GM23338 (cell line): ENCODE measurements at regions not wholly inside any gene's neighbourhood (a gene's known extent, or its start where the extent isn't known, plus 50 kb on each side); places are given as distances from the start of the nearest gene placed in this dataset.

Experiments
- ATAC-seq: fragments of 200-7000 bp; cut with Tn5 transposase; 3 replicates; pipeline ENCODE4 v1.9.1; 2020
- DNase-seq: peaks from one replicate; pipeline ENCODE4 v3.0.0-alpha.2; 2015; ENCODE audit warnings: low spot score
- H2AFZ ChIP-seq: fragments of 200-600 bp; sonication (generic); 2 replicates; pipeline ENCODE4 v1.8.0; 2016; ENCODE audit warnings: antibody characterized with exemption, mild to moderate bottlenecking, moderate library complexity
- H3F3A ChIP-seq: fragments of 200-600 bp; sonication (generic); replicated peaks from 2 replicates; pipeline ENCODE4 v1.8.0; 2017; ENCODE audit warnings: antibody characterized with exemption, mixed run types, low read depth
- H3K27ac ChIP-seq: fragments of 200-600 bp; sonication (generic); 2 replicates; pipeline ENCODE4 v1.6.1; 2016; ENCODE audit warnings: low read depth
- H3K27me3 ChIP-seq: fragments of 200-600 bp; sonication (generic); 2 replicates; pipeline ENCODE4 v1.8.0; 2016; ENCODE audit warnings: mild to moderate bottlenecking, mixed run types, moderate library complexity; ENCODE audit not compliant: insufficient read depth
- H3K36me3 ChIP-seq: fragments of 200-600 bp; sonication (generic); 2 replicates; pipeline ENCODE4 v1.8.0; 2016; ENCODE audit warnings: mild to moderate bottlenecking; ENCODE audit not compliant: insufficient read depth
- H3K4me1 ChIP-seq: fragments of 200-600 bp; sonication (generic); 2 replicates; pipeline ENCODE4 v1.8.0; 2016; ENCODE audit warnings: mild to moderate bottlenecking, moderate library complexity; ENCODE audit not compliant: insufficient read depth
- H3K4me2 ChIP-seq: fragments of 200-600 bp; sonication (generic); 2 replicates; pipeline ENCODE4 v1.7.1; 2017; ENCODE audit warnings: mixed run types
- H3K4me3 ChIP-seq: fragments of 200-600 bp; sonication (generic); 2 replicates; pipeline ENCODE4 v1.6.1; 2016; ENCODE audit warnings: mixed run types
- H3K79me2 ChIP-seq: fragments of 200-600 bp; sonication (generic); replicated peaks from 2 replicates; pipeline ENCODE4 v1.8.0; 2017; ENCODE audit warnings: mild to moderate bottlenecking; ENCODE audit not compliant: insufficient read depth
- H3K9me2 ChIP-seq: fragments of 200-600 bp; sonication (generic); 2 replicates; pipeline ENCODE4 v1.8.0; 2017; ENCODE audit not compliant: insufficient read depth
- H4K20me1 ChIP-seq: fragments of 200-600 bp; sonication (generic); replicated peaks from 2 replicates; pipeline ENCODE4 v1.8.0; 2017; ENCODE audit warnings: mild to moderate bottlenecking; ENCODE audit not compliant: insufficient read depth
- H3K27ac Mint-ChIP-seq: 2 replicates; pipeline ENCODE4 v1.8.0; 2020; ENCODE audit warnings: inconsistent platforms, mild to moderate bottlenecking, moderate library complexity, mixed read lengths
- H3K27me3 Mint-ChIP-seq: 3 replicates; pipeline ENCODE4 v1.8.0; 2022; ENCODE audit warnings: low read depth, mild to moderate bottlenecking, moderate library complexity, mixed read lengths, inconsistent platforms; ENCODE audit not compliant: insufficient read depth, poor library complexity
- H3K36me3 Mint-ChIP-seq: 3 replicates; pipeline ENCODE4 v1.8.0; 2021; ENCODE audit warnings: low read depth, mild to moderate bottlenecking, inconsistent platforms, moderate library complexity, mixed read lengths
- H3K4me1 Mint-ChIP-seq: 3 replicates; pipeline ENCODE4 v1.8.0; 2020; ENCODE audit warnings: mild to moderate bottlenecking, inconsistent platforms, mixed read lengths
- H3K4me3 Mint-ChIP-seq: 3 replicates; pipeline ENCODE4 v1.8.0; 2021; ENCODE audit warnings: moderate library complexity, mild to moderate bottlenecking, inconsistent platforms, mixed read lengths
- H3K9me3 Mint-ChIP-seq: 3 replicates; pipeline ENCODE4 v1.8.0; 2020; ENCODE audit warnings: moderate library complexity, mild to moderate bottlenecking, inconsistent platforms, mixed read lengths
- CREB1 ChIP-seq: fragments of 250-450 bp; sonication (Bioruptor Pico); IDR thresholded peaks from 2 replicates; pipeline ENCODE4 v1.5.0; 2020; ENCODE audit warnings: low read depth, mild to moderate bottlenecking, moderate library complexity
- EZH2 ChIP-seq: fragments of 200-600 bp; sonication (generic); IDR thresholded peaks from one replicate; pipeline ENCODE4 v1.8.0; 2017; ENCODE audit warnings: antibody characterized with exemption, mild to moderate bottlenecking, low read depth; ENCODE audit not compliant: unreplicated experiment
- EZH2phosphoT487 ChIP-seq: fragments of 200-600 bp; sonication (generic); IDR thresholded peaks from one replicate; pipeline ENCODE4 v1.8.1; 2018; ENCODE audit warnings: antibody characterized with exemption; ENCODE audit not compliant: unreplicated experiment
- JUNB ChIP-seq: IDR thresholded peaks from one replicate; pipeline ENCODE4 v1.6.1; 2016; ENCODE audit warnings: antibody characterized with exemption; ENCODE audit not compliant: unreplicated experiment
- NANOG ChIP-seq: IDR thresholded peaks from 2 replicates; pipeline ENCODE4 v1.6.1; 2016; ENCODE audit warnings: antibody characterized with exemption, borderline replicate concordance
- POLR2AphosphoS5 ChIP-seq: IDR thresholded peaks from 2 replicates; pipeline ENCODE4 v1.6.1; 2016; ENCODE audit warnings: antibody characterized with exemption, low read depth
- STAT1 ChIP-seq: IDR thresholded peaks from one replicate; pipeline ENCODE4 v1.6.1; 2016; ENCODE audit warnings: antibody characterized with exemption; ENCODE audit not compliant: unreplicated experiment
- ZNF114 ChIP-seq: fragments of 250-450 bp; sonication (Bioruptor Pico); IDR thresholded peaks from 2 replicates; pipeline ENCODE4 v1.5.0; 2020; ENCODE audit warnings: mild to moderate bottlenecking, moderate library complexity
- TF ChIP-seq, protein P1 (sequence below): IDR thresholded peaks from 2 replicates; pipeline ENCODE4 v1.6.1; 2016; ENCODE audit warnings: antibody characterized with exemption
- TF ChIP-seq, protein P2 (sequence below), 2 experiments: fragments of 200-600 bp in 1 of 2; sonication (generic) in 1 of 2; conservative IDR thresholded peaks; 2 replicates each; pipeline versions ENCODE4 v1.5.1 to v1.6.1; 2016 to 2017; ENCODE audit warnings: antibody characterized with exemption in 2 of 2, low read depth in 2 of 2, mild to moderate bottlenecking in 2 of 2, moderate library complexity in 1 of 2
- TF ChIP-seq, protein P3 (sequence below): IDR thresholded peaks from one replicate; pipeline ENCODE4 v1.6.1; 2018; ENCODE audit warnings: antibody characterized with exemption; ENCODE audit not compliant: unreplicated experiment

DNA sequence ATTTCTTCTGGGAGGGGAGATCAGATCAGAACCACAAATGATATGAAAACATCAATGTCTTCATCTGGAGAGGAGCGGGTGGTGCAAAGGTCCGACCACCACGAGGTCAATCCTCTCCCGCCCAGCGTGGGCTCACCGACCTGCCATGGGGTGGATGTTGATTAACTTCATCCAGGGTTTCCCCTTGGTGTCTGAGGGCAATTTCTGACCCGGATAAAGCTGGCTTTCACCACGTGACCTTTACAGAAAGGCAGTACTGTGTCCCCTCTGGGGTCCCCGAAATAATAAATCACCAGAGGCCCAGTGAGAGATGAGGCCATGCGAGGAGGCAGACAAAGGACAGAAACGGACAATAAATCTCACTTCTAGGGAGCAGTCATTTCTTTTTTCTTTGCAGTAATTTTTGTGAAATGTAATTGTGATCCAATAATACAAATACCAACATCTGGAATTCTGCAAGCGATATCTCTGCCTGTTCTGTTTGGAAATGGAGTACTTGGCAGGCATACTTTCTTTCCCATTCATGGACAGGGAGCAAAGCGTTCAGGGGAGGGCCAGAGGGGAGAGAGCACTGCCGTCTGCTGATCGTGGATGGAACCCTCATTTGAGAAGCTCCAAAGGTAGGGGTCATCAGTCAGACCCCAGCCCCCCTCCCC, 55.1 kb upstream of the APCDD1L start:
- Histone ChIP-seq H3K4me1 (no peaks in the 10 kb centered on the region), H3K27ac (no peak overlapping the region), H2AFZ (no peak overlapping the region), H3K27me3 (no peaks in the 10 kb centered on the region), H3K9me2 (no peaks in the 10 kb centered on the region), H3K4me2 (no peak overlapping the region), H4K20me1 (no peaks in the 10 kb centered on the region), H3K4me3 (no peak overlapping the region), H3K36me3 (no peaks in the 10 kb centered on the region), H3K79me2 (no peaks in the 10 kb centered on the region), H3F3A (no peaks in the 10 kb centered on the region)
- ATAC-seq (no peak), DNase-seq (no peak)
- Mint-ChIP-seq H3K4me1 (peaks cover 9% of the 10 kb centered on the region; the same call in 2 of the 3 replicates), H3K27ac (no peak overlapping the region), H3K27me3 (no peaks in the 10 kb centered on the region), H3K36me3 (no peaks in the 10 kb centered on the region), H3K9me3 (no peaks in the 10 kb centered on the region), H3K4me3 (no peak overlapping the region)
- no peak for TF ChIP-seq CREB1 (CRISPR knock-in tag)
- TF ChIP-seq ZNF114 = no peak
- TF ChIP-seq, protein P1, sequence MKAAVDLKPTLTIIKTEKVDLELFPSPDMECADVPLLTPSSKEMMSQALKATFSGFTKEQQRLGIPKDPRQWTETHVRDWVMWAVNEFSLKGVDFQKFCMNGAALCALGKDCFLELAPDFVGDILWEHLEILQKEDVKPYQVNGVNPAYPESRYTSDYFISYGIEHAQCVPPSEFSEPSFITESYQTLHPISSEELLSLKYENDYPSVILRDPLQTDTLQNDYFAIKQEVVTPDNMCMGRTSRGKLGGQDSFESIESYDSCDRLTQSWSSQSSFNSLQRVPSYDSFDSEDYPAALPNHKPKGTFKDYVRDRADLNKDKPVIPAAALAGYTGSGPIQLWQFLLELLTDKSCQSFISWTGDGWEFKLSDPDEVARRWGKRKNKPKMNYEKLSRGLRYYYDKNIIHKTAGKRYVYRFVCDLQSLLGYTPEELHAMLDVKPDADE = no peak
- TF ChIP-seq, protein P2, sequence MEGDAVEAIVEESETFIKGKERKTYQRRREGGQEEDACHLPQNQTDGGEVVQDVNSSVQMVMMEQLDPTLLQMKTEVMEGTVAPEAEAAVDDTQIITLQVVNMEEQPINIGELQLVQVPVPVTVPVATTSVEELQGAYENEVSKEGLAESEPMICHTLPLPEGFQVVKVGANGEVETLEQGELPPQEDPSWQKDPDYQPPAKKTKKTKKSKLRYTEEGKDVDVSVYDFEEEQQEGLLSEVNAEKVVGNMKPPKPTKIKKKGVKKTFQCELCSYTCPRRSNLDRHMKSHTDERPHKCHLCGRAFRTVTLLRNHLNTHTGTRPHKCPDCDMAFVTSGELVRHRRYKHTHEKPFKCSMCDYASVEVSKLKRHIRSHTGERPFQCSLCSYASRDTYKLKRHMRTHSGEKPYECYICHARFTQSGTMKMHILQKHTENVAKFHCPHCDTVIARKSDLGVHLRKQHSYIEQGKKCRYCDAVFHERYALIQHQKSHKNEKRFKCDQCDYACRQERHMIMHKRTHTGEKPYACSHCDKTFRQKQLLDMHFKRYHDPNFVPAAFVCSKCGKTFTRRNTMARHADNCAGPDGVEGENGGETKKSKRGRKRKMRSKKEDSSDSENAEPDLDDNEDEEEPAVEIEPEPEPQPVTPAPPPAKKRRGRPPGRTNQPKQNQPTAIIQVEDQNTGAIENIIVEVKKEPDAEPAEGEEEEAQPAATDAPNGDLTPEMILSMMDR (conservative IDR thresholded peaks at IDR 0.05; ENCODE audit: low read depth in 2 of 2) = no peak
- TF ChIP-seq STAT1 = no peak
- no peak for TF ChIP-seq EZH2phosphoT487

DNA sequence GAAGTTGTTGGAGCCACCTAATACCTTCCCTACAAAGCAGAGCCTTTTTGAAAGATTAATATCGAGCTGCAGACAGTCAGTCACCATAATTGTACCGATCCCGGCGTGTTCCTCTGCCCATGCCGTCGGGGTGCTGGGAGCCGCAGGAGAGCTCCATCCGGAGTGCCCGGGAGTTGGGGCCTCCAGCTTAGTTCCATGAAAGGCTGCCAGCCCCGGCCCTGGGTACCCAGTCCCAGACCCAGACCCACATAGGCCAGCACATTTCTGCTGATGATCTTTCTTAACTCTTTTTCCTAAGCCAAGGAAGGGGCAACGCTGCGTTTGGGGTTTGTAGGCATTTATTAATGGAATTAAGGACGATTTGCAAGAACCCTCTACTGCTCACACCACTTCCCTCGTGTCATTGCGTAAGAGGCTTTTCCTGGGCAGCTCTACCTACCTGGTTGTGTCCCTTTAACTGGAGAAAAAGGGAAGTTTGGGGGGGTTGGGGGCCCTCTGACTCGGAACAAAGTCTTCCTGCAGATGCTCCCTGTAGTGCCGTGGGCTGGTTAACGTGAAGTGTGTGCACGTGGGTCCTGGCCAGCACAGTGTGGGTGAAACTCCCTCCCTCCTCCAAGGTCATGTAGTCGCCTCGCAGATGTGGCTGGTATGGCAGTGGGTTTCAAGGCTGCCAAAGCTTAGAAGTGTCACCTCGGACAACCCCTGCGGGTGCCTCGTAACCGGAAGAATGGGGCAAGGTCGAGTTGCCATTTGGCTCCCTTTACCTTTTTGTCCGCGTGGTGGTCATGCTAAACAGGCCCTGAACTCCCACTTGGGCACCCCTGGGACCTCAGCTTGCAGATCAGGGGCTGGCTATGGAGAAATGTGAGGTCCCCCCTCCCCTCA, 54.3 kb upstream of the APCDD1L start:
- Histone ChIP-seq H3K9me2 (no peaks in the 10 kb centered on the region), H3K36me3 (no peaks in the 10 kb centered on the region), H3K27ac (no peak overlapping the region), H4K20me1 (no peaks in the 10 kb centered on the region), H3K4me2 (no peak overlapping the region), H3K4me1 (no peaks in the 10 kb centered on the region), H3K4me3 (no peak overlapping the region), H2AFZ (no peak overlapping the region), H3K27me3 (no peaks in the 10 kb centered on the region), H3F3A (no peaks in the 10 kb centered on the region), H3K79me2 (no peaks in the 10 kb centered on the region)
- Mint-ChIP-seq H3K4me1 (peaks cover 9% of the 10 kb centered on the region; the same call in 2 of the 3 replicates), H3K4me3 (no peak overlapping the region), H3K27ac (no peak overlapping the region), H3K27me3 (no peaks in the 10 kb centered on the region), H3K9me3 (no peaks in the 10 kb centered on the region), H3K36me3 (no peaks in the 10 kb centered on the region)
- no peak for DNase-seq
- ATAC-seq = peak; percentile 61
- TF ChIP-seq EZH2 = no peak
- no peak for TF ChIP-seq STAT1
- no peak for TF ChIP-seq POLR2AphosphoS5
- TF ChIP-seq, protein P1 = no peak
- TF ChIP-seq NANOG = no peak
- TF ChIP-seq, protein P3, sequence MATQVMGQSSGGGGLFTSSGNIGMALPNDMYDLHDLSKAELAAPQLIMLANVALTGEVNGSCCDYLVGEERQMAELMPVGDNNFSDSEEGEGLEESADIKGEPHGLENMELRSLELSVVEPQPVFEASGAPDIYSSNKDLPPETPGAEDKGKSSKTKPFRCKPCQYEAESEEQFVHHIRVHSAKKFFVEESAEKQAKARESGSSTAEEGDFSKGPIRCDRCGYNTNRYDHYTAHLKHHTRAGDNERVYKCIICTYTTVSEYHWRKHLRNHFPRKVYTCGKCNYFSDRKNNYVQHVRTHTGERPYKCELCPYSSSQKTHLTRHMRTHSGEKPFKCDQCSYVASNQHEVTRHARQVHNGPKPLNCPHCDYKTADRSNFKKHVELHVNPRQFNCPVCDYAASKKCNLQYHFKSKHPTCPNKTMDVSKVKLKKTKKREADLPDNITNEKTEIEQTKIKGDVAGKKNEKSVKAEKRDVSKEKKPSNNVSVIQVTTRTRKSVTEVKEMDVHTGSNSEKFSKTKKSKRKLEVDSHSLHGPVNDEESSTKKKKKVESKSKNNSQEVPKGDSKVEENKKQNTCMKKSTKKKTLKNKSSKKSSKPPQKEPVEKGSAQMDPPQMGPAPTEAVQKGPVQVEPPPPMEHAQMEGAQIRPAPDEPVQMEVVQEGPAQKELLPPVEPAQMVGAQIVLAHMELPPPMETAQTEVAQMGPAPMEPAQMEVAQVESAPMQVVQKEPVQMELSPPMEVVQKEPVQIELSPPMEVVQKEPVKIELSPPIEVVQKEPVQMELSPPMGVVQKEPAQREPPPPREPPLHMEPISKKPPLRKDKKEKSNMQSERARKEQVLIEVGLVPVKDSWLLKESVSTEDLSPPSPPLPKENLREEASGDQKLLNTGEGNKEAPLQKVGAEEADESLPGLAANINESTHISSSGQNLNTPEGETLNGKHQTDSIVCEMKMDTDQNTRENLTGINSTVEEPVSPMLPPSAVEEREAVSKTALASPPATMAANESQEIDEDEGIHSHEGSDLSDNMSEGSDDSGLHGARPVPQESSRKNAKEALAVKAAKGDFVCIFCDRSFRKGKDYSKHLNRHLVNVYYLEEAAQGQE = no peak
- TF ChIP-seq JUNB = no peak
